HG03280 (cell line): ENCODE measurements at regions not wholly inside any gene's neighbourhood (a gene's known extent, or its start where the extent isn't known, plus 50 kb on each side); places are given as distances from the start of the nearest gene placed in this dataset.
"Not testable (repeated sequence)": the region's sequence is repeated elsewhere in the genome, so short reads cannot be mapped to it uniquely, and the experiment has no call there.

Experiments used
- ATAC-seq: cut with Tn5 transposase; IDR thresholded peaks from one replicate; pipeline ENCODE4 v1.9.1; 2021; ENCODE audit warnings: mild to moderate bottlenecking, moderate library complexity; ENCODE audit not compliant: unreplicated experiment

- no peak for ATAC-seq
Observed at GRCh38 chr6:140533526-140533925, 1159.1 kb upstream of the CITED2 start.

- ATAC-seq, result no peak
Observed at GRCh38 chr6:140504776-140505175, 1130.3 kb upstream of the CITED2 start.

GRCh38 chr6:140500849-140501248 lies 1126.4 kb upstream of the CITED2 start:
- ATAC-seq, result no peak

- no peak for ATAC-seq
Observed at GRCh38 chr6:140499607-140500006, 1125.2 kb upstream of the CITED2 start.

- no peak for ATAC-seq
Observed at GRCh38 chr6:140494321-140495108, 1120.1 kb upstream of the CITED2 start.

GRCh38 chr6:140493470-140493869 lies 1119.0 kb upstream of the CITED2 start:
- not testable (repeated sequence) for ATAC-seq

- no peak for ATAC-seq
Observed at GRCh38 chr6:140490081-140490480, 1115.6 kb upstream of the CITED2 start.

GRCh38 chr6:140487586-140487985 lies 1113.1 kb upstream of the CITED2 start:
- ATAC-seq, result no peak

- no peak for ATAC-seq
Observed at GRCh38 chr6:140486450-140487361, 1112.3 kb upstream of the CITED2 start.

GRCh38 chr6:140485740-140486449 lies 1111.4 kb upstream of the CITED2 start:
- no peak for ATAC-seq

- ATAC-seq, result no peak
Observed at GRCh38 chr6:140480852-140481251, 1106.4 kb upstream of the CITED2 start.

- ATAC-seq, result no peak
Observed at GRCh38 chr6:140478631-140479030, 1104.2 kb upstream of the CITED2 start.

- no peak for ATAC-seq
Observed at GRCh38 chr6:140475086-140475485, 1100.6 kb upstream of the CITED2 start.

GRCh38 chr6:140464720-140465119 lies 1090.3 kb upstream of the CITED2 start:
- ATAC-seq, result no peak

GRCh38 chr6:140463312-140463710 lies 1088.9 kb upstream of the CITED2 start:
- no peak for ATAC-seq

GRCh38 chr6:140462453-140463311 lies 1088.2 kb upstream of the CITED2 start:
- ATAC-seq, result no peak

- ATAC-seq, result no peak
Observed at GRCh38 chr6:140462076-140462452, 1087.6 kb upstream of the CITED2 start.

- no peak for ATAC-seq
Observed at GRCh38 chr6:140460267-140460666, 1085.8 kb upstream of the CITED2 start.

- ATAC-seq, result no peak
Observed at GRCh38 chr6:140459209-140459608, 1084.8 kb upstream of the CITED2 start.

- ATAC-seq, result no peak
Observed at GRCh38 chr6:140446241-140446640, 1071.8 kb upstream of the CITED2 start.
